CD14-positive monocyte (primary cell): ENCODE measurements at regions not wholly inside any gene's neighbourhood (a gene's known extent, or its start where the extent isn't known, plus 50 kb on each side); places are given as distances from the start of the nearest gene placed in this dataset.

Experiments
- DNase-seq, 3 donors: peaks; one replicate each; pipeline ENCODE4 v3.0.0-alpha.2; 2011 to 2022
- H2AFZ ChIP-seq: 2 replicates; pipeline ENCODE4 v1.6.0; 2012; ENCODE audit warnings: mild to moderate bottlenecking, low read depth, low read length, inconsistent platforms; ENCODE audit not compliant: insufficient read depth, poor library complexity, severe bottlenecking
- H3K27ac ChIP-seq, 2 donors: 1 replicate in 1 of 2; 2 replicates in 1 of 2; pipeline ENCODE4 v1.5.1; 2012 to 2013; ENCODE audit warnings: low read length in 2 of 2, control low read depth in 1 of 2, inconsistent platforms in 1 of 2, low read depth in 1 of 2, mild to moderate bottlenecking in 1 of 2
- H3K27me3 ChIP-seq, 2 donors: one replicate each; pipeline versions ENCODE4 v1.6.0 to v1.6.1; 2011 to 2013; ENCODE audit warnings: low read length in 2 of 2; ENCODE audit not compliant: control insufficient read depth in 2 of 2, insufficient read depth in 2 of 2
- H3K36me3 ChIP-seq, 2 donors: replicated peaks in 1 of 2; 1 replicate in 1 of 2; 2 replicates in 1 of 2; pipeline versions ENCODE4 v1.5.1 to v1.6.1; 2012 to 2013; ENCODE audit warnings: low read length in 2 of 2, control low read depth in 1 of 2, inconsistent platforms in 1 of 2, mild to moderate bottlenecking in 1 of 2; ENCODE audit not compliant: insufficient read depth in 2 of 2, control insufficient read depth in 1 of 2
- H3K4me1 ChIP-seq, 2 donors: 1 replicate in 1 of 2; 2 replicates in 1 of 2; pipeline versions ENCODE4 v1.5.1 to v1.6.1; 2012 to 2013; ENCODE audit warnings: low read length in 2 of 2, control low read depth in 1 of 2, inconsistent platforms in 1 of 2, mild to moderate bottlenecking in 1 of 2, moderate library complexity in 1 of 2; ENCODE audit not compliant: insufficient read depth in 2 of 2, control insufficient read depth in 1 of 2
- H3K4me2 ChIP-seq: replicated peaks from 2 replicates; pipeline ENCODE3; 2012; ENCODE audit warnings: low read length, moderate library complexity, mild to moderate bottlenecking; ENCODE audit not compliant: poor library complexity, severe bottlenecking; ENCODE audit errors: extremely low read depth
- H3K4me3 ChIP-seq, 3 experiments: fragments of 200-600 bp in 1 of 3; sonication (generic) in 1 of 3; replicated peaks in 1 of 3; 1 replicate in 2 of 3; 2 replicates in 1 of 3; pipeline ENCODE4 v1.5.1; 2011 to 2013; ENCODE audit warnings: low read length in 3 of 3, mild to moderate bottlenecking in 3 of 3, control low read depth in 2 of 3, low read depth in 2 of 3, inconsistent platforms in 1 of 3, moderate library complexity in 1 of 3
- H3K79me2 ChIP-seq: 2 replicates; pipeline ENCODE4 v1.6.0; 2012; ENCODE audit warnings: mild to moderate bottlenecking, control low read depth, inconsistent platforms, low read length, moderate library complexity; ENCODE audit not compliant: insufficient read depth
- H3K9ac ChIP-seq: 2 replicates; pipeline ENCODE4 v1.6.0; 2017; ENCODE audit warnings: low read length, mild to moderate bottlenecking; ENCODE audit not compliant: insufficient read depth, poor library complexity, severe bottlenecking
- H3K9me3 ChIP-seq, 2 donors: replicated peaks in 1 of 2; 1 replicate in 1 of 2; 2 replicates in 1 of 2; pipeline versions ENCODE4 v1.5.1 to v1.6.1; 2012 to 2013; ENCODE audit warnings: low read length in 2 of 2, control low read depth in 1 of 2; ENCODE audit not compliant: control insufficient read depth in 1 of 2, insufficient read depth in 1 of 2
- H4K20me1 ChIP-seq: 2 replicates; pipeline ENCODE4 v1.6.0; 2012; ENCODE audit warnings: mild to moderate bottlenecking, low read length, control low read depth, moderate library complexity; ENCODE audit not compliant: insufficient read depth
- H3K27ac Mint-ChIP-seq, 7 donors: one replicate each; pipeline ENCODE4 v1.8.0; 2020; ENCODE audit warnings: mild to moderate bottlenecking in 7 of 7, mixed read lengths in 7 of 7, moderate library complexity in 6 of 7, inconsistent platforms in 2 of 7
- H3K27me3 Mint-ChIP-seq, 3 donors: one replicate each; pipeline ENCODE4 v1.8.0; 2021 to 2022; ENCODE audit warnings: low read depth in 3 of 3, mild to moderate bottlenecking in 3 of 3, mixed read lengths in 3 of 3, moderate library complexity in 3 of 3, inconsistent platforms in 1 of 3
- H3K36me3 Mint-ChIP-seq, 2 donors: one replicate each; pipeline ENCODE4 v1.8.0; 2020; ENCODE audit warnings: mixed read lengths in 2 of 2, inconsistent platforms in 1 of 2, mild to moderate bottlenecking in 1 of 2
- H3K4me1 Mint-ChIP-seq: one replicate; pipeline ENCODE4 v1.8.0; 2020; ENCODE audit warnings: mild to moderate bottlenecking, mixed read lengths
- H3K4me3 Mint-ChIP-seq, 2 donors: one replicate each; pipeline ENCODE4 v1.8.0; 2020; ENCODE audit warnings: mild to moderate bottlenecking in 2 of 2, mixed read lengths in 2 of 2, moderate library complexity in 1 of 2
- H3K9me3 Mint-ChIP-seq, 7 donors: one replicate each; pipeline ENCODE4 v1.8.0; 2020 to 2022; ENCODE audit warnings: mixed read lengths in 7 of 7, mild to moderate bottlenecking in 6 of 7, moderate library complexity in 6 of 7, inconsistent platforms in 2 of 7
- WGBS: methylation state at CpG from one replicate; pipeline ENCODE4 v1.1.5; 2013; ENCODE audit warnings: missing lambda C conversion rate; ENCODE audit not compliant: insufficient coverage; 5-methylcytosine and 5-hydroxymethylcytosine counted together
- intact Hi-C, 2 donors: fragments of 100-400 bp; cut with micrococcal nuclease; formaldehyde crosslinking; loops; one replicate each; pipeline versions ENCODE4 v1.15.0 to v1.15.1; 2023
- TF ChIP-seq, protein P1 (sequence below): fragments of 200-600 bp; IDR thresholded peaks from one replicate; pipeline ENCODE4 v1.8.0; 2022; ENCODE audit warnings: antibody characterized with exemption, mild to moderate bottlenecking

DNA sequence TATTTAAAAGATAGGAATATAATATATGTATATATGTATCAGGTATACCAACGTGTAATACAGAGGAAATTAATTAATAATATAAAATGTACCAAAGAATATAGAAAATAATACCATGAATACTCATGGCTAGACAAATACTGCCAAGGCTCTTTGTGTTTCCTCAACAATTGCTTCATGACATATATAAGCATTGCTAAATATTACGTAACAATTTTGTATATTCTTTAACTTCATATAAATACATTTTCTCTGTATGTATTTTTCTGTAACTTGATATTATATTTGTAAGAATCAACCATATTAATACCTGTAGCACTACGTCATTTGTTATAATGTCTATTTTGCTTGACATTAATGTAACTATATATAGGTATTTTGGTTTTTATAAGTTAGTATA is 104.0 kb downstream of the CEP44 start:
- Histone ChIP-seq H2AFZ (no peak overlapping the region), H3K4me1 (no peaks in the 10 kb centered on the region), H3K27ac (no peak overlapping the region), H3K9ac (no peak overlapping the region), H3K27me3 (no peaks in the 10 kb centered on the region), H3K79me2 (no peaks in the 10 kb centered on the region), H3K4me2 (no peak overlapping the region), H3K9me3 (no peaks in the 10 kb centered on the region), H3K36me3 (no peaks in the 10 kb centered on the region), H4K20me1 (no peaks in the 10 kb centered on the region), H3K4me3 (no peak overlapping the region)
- no peak for DNase-seq
- H3K4me1 Mint-ChIP-seq: no peaks in the 10 kb centered on the region
- WGBS: no CpG with 5 or more reads among the region's 3 CpGs
- peaks cover 0 to 2% (median under 1%) of the 10 kb centered on the region in 3 donors for H3K27me3 Mint-ChIP-seq
- H3K36me3 Mint-ChIP-seq: no peaks in the 10 kb centered on the region
- H3K27ac Mint-ChIP-seq: no peak overlapping the region
- peaks cover 0 to 7% (median 4%) of the 10 kb centered on the region in 7 donors for H3K9me3 Mint-ChIP-seq
- intact Hi-C loops: no loop called here
- no peak overlapping the region for H3K4me3 Mint-ChIP-seq
- TF ChIP-seq, protein P1, sequence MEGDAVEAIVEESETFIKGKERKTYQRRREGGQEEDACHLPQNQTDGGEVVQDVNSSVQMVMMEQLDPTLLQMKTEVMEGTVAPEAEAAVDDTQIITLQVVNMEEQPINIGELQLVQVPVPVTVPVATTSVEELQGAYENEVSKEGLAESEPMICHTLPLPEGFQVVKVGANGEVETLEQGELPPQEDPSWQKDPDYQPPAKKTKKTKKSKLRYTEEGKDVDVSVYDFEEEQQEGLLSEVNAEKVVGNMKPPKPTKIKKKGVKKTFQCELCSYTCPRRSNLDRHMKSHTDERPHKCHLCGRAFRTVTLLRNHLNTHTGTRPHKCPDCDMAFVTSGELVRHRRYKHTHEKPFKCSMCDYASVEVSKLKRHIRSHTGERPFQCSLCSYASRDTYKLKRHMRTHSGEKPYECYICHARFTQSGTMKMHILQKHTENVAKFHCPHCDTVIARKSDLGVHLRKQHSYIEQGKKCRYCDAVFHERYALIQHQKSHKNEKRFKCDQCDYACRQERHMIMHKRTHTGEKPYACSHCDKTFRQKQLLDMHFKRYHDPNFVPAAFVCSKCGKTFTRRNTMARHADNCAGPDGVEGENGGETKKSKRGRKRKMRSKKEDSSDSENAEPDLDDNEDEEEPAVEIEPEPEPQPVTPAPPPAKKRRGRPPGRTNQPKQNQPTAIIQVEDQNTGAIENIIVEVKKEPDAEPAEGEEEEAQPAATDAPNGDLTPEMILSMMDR: no peak

DNA sequence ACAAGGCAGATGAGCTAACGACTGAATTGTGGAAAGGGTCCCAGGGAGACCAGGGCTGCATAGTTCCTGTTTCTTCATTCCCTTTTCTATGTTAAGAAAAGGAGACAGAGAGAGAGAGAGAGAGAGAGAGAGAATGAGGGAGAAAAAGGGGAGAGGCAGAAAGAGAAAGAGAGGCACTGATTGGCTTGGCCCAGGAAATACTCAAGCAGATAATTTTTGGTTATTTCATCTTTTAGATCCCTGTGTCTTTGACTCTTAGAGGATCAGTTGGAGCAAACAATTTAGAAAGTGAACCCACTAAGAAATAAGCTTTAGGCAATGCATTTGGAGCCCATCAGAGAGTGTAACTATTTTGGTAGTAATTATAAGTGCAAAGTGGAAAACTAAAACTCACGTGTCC is 103.4 kb downstream of the CEP44 start:
- Mint-ChIP-seq H3K36me3 (no peaks in the 10 kb centered on the region), H3K27me3 (peaks cover 0 to 2% (median 0%) of the 10 kb centered on the region in 3 donors), H3K4me3 (no peak overlapping the region), H3K9me3 (peaks cover 0 to 9% (median 3%) of the 10 kb centered on the region in 7 donors), H3K27ac (no peak overlapping the region), H3K4me1 (no peaks in the 10 kb centered on the region)
- no peaks in the 10 kb centered on the region for H3K36me3 ChIP-seq
- no peaks in the 10 kb centered on the region for H3K79me2 ChIP-seq
- no peak for DNase-seq
- H3K27ac ChIP-seq: no peak overlapping the region
- no peak overlapping the region for H2AFZ ChIP-seq
- H3K4me2 ChIP-seq: no peak overlapping the region
- H3K9ac ChIP-seq: no peak overlapping the region
- H4K20me1 ChIP-seq: no peaks in the 10 kb centered on the region
- H3K27me3 ChIP-seq: no peaks in the 10 kb centered on the region
- TF ChIP-seq, protein P1: no peak
- intact Hi-C loops: no loop called here
- 100% methylated on average over 1 of the region's 2 CpGs for WGBS
- no peaks in the 10 kb centered on the region for H3K4me1 ChIP-seq
- no peaks in the 10 kb centered on the region for H3K9me3 ChIP-seq
- no peak overlapping the region for H3K4me3 ChIP-seq
